HG02885 (cell line): ENCODE measurements at regions not wholly inside any gene's neighbourhood (a gene's known extent, or its start where the extent isn't known, plus 50 kb on each side); places are given as distances from the start of the nearest gene placed in this dataset.
"Not testable (repeated sequence)": the region's sequence is repeated elsewhere in the genome, so short reads cannot be mapped to it uniquely, and the experiment has no call there.

ENCODE experiments used
- ATAC-seq: cut with Tn5 transposase; IDR thresholded peaks from one replicate; pipeline ENCODE4 v1.9.1; 2021; ENCODE audit warnings: mild to moderate bottlenecking; ENCODE audit not compliant: unreplicated experiment, poor library complexity

- ATAC-seq, result no peak
Measured at GRCh38 chr7:132030883-132031282, 474.5 kb upstream of the PODXL start.

- no peak for ATAC-seq
Measured at GRCh38 chr7:132030086-132030568, 473.7 kb upstream of the PODXL start.

- no peak for ATAC-seq
Measured at GRCh38 chr7:132029369-132030085, 473.1 kb upstream of the PODXL start.

- no peak for ATAC-seq
Measured at GRCh38 chr7:132028144-132028920, 471.9 kb upstream of the PODXL start.

GRCh38 chr7:132024290-132024689 lies 467.9 kb upstream of the PODXL start:
- no peak for ATAC-seq

- no peak for ATAC-seq
Measured at GRCh38 chr7:132023466-132023865, 467.0 kb upstream of the PODXL start.

- ATAC-seq, result no peak
Measured at GRCh38 chr7:132022188-132022587, 465.8 kb upstream of the PODXL start.

GRCh38 chr7:132019703-132020102 lies 463.3 kb upstream of the PODXL start:
- no peak for ATAC-seq

GRCh38 chr7:132009778-132010177 lies 453.4 kb upstream of the PODXL start:
- ATAC-seq, result no peak

- ATAC-seq, result no peak
Measured at GRCh38 chr7:132004529-132004928, 448.1 kb upstream of the PODXL start.

- no peak for ATAC-seq
Measured at GRCh38 chr7:132002343-132002968, 446.0 kb upstream of the PODXL start.

- no peak for ATAC-seq
Measured at GRCh38 chr7:132001146-132001545, 444.7 kb upstream of the PODXL start.

GRCh38 chr7:131999193-131999592 lies 442.8 kb upstream of the PODXL start:
- ATAC-seq, result no peak

GRCh38 chr7:131995324-131995723 lies 438.9 kb upstream of the PODXL start:
- no peak for ATAC-seq

GRCh38 chr7:131981069-131981468 lies 424.6 kb upstream of the PODXL start:
- not testable (repeated sequence) for ATAC-seq

- not testable (repeated sequence) for ATAC-seq
Measured at GRCh38 chr7:131978118-131978517, 421.7 kb upstream of the PODXL start.

GRCh38 chr7:131976411-131976810 lies 420.0 kb upstream of the PODXL start:
- ATAC-seq, result no peak

- ATAC-seq, result no peak
Measured at GRCh38 chr7:131974671-131975070, 418.2 kb upstream of the PODXL start.

- no peak for ATAC-seq
Measured at GRCh38 chr7:131972251-131972650, 415.8 kb upstream of the PODXL start.

- no peak for ATAC-seq
Measured at GRCh38 chr7:131970602-131971001, 414.2 kb upstream of the PODXL start.

GRCh38 chr7:131969560-131969959 lies 413.1 kb upstream of the PODXL start:
- no peak for ATAC-seq
